GM18505 (cell line): ENCODE measurements at regions not wholly inside any gene's neighbourhood (a gene's known extent, or its start where the extent isn't known, plus 50 kb on each side); places are given as distances from the start of the nearest gene placed in this dataset.

Source experiments
- ATAC-seq: cut with Tn5 transposase; IDR thresholded peaks from one replicate; pipeline ENCODE4 v1.9.1; 2021; ENCODE audit not compliant: unreplicated experiment
- POLR2A ChIP-seq: IDR thresholded peaks from 4 replicates; pipeline ENCODE4 v1.6.1; 2011; ENCODE audit warnings: borderline replicate concordance; ENCODE audit not compliant: insufficient read depth, insufficient read length; ENCODE audit errors: extremely low read depth

- no peak for TF ChIP-seq POLR2A
- ATAC-seq: no peak
These were observed 82.4 kb downstream of the VEGFA start for GRCh38 chr6:43852350-43852864.

- TF ChIP-seq POLR2A: no peak
- no peak for ATAC-seq
These were observed 81.3 kb downstream of the VEGFA start for GRCh38 chr6:43851204-43851865.

GRCh38 chr6:43850314-43851203 is 80.5 kb downstream of the VEGFA start:
- ATAC-seq: no peak
- no peak for TF ChIP-seq POLR2A

GRCh38 chr6:43849844-43850243 is 79.8 kb downstream of the VEGFA start:
- TF ChIP-seq POLR2A: no peak
- no peak for ATAC-seq

- no peak for TF ChIP-seq POLR2A
- no peak for ATAC-seq
These were observed 78.8 kb downstream of the VEGFA start for GRCh38 chr6:43848671-43849391.

- no peak for ATAC-seq
- TF ChIP-seq POLR2A: no peak
These were observed 78.0 kb downstream of the VEGFA start for GRCh38 chr6:43847741-43848630.

GRCh38 chr6:43846556-43846955 is 76.5 kb downstream of the VEGFA start:
- ATAC-seq: no peak
- no peak for TF ChIP-seq POLR2A

- TF ChIP-seq POLR2A: no peak
- no peak for ATAC-seq
These were observed 75.6 kb downstream of the VEGFA start for GRCh38 chr6:43845646-43846045.

- no peak for TF ChIP-seq POLR2A
- ATAC-seq: no peak
These were observed 73.7 kb downstream of the VEGFA start for GRCh38 chr6:43843669-43844171.

- no peak for ATAC-seq
- no peak for TF ChIP-seq POLR2A
These were observed 73.2 kb downstream of the VEGFA start for GRCh38 chr6:43843097-43843645.

GRCh38 chr6:43842231-43842794 is 72.3 kb downstream of the VEGFA start:
- no peak for TF ChIP-seq POLR2A
- ATAC-seq: no peak

GRCh38 chr6:43840490-43841218 is 70.6 kb downstream of the VEGFA start:
- TF ChIP-seq POLR2A: no peak
- no peak for ATAC-seq
